Activated naive CD4-positive, alpha-beta T cell treated with anti-CD3 and anti-CD28 coated beads, Interleukin-2, amount 50 U/mL, for 24 hours (primary cell): ENCODE measurements at regions not wholly inside any gene's neighbourhood (a gene's known extent, or its start where the extent isn't known, plus 50 kb on each side); places are given as distances from the start of the nearest gene placed in this dataset.

ENCODE experiments used
- H3K27ac Mint-ChIP-seq: one replicate; pipeline ENCODE4 v1.8.0; 2021; ENCODE audit warnings: mild to moderate bottlenecking, mixed read lengths
- H3K27me3 Mint-ChIP-seq: one replicate; pipeline ENCODE4 v1.8.0; 2021; ENCODE audit warnings: mixed read lengths
- H3K36me3 Mint-ChIP-seq: one replicate; pipeline ENCODE4 v1.8.0; 2021; ENCODE audit warnings: mixed read lengths
- H3K4me1 Mint-ChIP-seq: one replicate; pipeline ENCODE4 v1.8.0; 2021; ENCODE audit warnings: mixed read lengths
- H3K4me3 Mint-ChIP-seq: one replicate; pipeline ENCODE4 v1.8.0; 2021; ENCODE audit warnings: mild to moderate bottlenecking, mixed read lengths
- H3K9me3 Mint-ChIP-seq: one replicate; pipeline ENCODE4 v1.8.0; 2021; ENCODE audit warnings: mixed read lengths

DNA sequence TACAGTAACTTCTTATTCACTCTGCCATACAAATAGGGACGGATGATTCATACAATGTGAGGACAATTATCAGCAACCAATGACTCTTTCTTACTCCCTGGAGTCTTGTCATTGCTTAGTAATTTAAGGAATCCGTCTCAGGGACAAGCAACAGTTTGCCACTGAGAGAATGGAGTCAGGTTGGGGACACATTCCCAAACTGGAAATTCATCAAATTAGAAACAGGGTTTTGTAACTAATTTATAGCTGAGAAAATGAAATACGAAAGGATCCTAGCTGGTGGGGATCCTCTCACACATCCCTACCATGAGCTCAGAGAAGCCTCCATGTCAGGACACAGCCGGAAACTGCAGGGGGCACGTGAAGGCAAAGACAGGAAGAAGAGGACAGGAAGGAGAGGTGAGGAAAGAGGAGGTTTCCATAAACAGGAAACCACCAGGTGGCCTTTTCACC, 50.4 kb upstream of the KDR start:
- Mint-ChIP-seq H3K36me3 (no peaks in the 10 kb centered on the region), H3K27me3 (peaks cover 6% of the 10 kb centered on the region), H3K27ac (no peak overlapping the region), H3K4me1 (no peaks in the 10 kb centered on the region), H3K9me3 (no peaks in the 10 kb centered on the region), H3K4me3 (no peak overlapping the region)

DNA sequence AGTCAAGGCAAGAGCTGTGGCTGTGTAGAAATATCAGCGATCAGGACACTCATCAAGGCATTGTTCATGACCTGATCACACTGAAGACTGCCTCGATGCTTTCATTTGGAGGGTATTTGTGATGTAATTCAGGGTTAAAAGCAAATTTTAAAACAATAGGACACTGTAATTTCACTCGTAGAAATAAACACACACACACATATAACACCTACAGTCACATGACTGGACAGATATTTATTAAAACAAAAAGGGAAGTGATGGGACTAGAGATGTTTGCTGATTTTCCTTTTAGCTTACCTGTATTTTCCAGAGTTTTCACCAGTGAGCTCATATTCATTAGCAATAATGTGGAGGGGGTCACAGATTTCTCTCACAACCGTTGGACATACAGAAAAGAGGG, 51.1 kb upstream of the KDR start:
- no peak overlapping the region for H3K27ac Mint-ChIP-seq
- H3K4me3 Mint-ChIP-seq = no peak overlapping the region
- H3K36me3 Mint-ChIP-seq = no peaks in the 10 kb centered on the region
- H3K27me3 Mint-ChIP-seq = peaks cover 6% of the 10 kb centered on the region
- H3K4me1 Mint-ChIP-seq = no peaks in the 10 kb centered on the region
- no peaks in the 10 kb centered on the region for H3K9me3 Mint-ChIP-seq

DNA sequence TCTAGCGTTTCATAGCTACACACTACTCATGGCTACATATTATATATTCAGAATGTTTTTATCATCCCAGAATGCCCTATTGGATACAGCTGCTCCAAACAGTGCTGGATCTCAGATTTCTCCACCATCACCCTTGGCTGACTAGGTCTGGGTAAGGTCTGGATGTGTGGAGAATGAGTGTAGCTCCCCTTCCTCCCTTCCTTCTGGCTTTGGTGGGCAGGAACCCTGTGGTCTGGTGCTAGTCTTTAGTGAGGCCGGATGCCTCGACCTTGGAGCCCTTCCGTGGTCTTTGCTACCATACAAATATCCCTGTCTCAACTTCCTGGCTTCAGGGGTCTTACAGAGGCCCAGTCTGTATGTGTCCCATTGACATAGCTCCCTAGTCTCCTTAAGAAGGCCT, 52.1 kb upstream of the KDR start:
- Mint-ChIP-seq H3K4me3 (no peak overlapping the region), H3K27me3 (peaks cover 6% of the 10 kb centered on the region), H3K27ac (no peak overlapping the region), H3K9me3 (no peaks in the 10 kb centered on the region), H3K4me1 (no peaks in the 10 kb centered on the region), H3K36me3 (no peaks in the 10 kb centered on the region)

DNA sequence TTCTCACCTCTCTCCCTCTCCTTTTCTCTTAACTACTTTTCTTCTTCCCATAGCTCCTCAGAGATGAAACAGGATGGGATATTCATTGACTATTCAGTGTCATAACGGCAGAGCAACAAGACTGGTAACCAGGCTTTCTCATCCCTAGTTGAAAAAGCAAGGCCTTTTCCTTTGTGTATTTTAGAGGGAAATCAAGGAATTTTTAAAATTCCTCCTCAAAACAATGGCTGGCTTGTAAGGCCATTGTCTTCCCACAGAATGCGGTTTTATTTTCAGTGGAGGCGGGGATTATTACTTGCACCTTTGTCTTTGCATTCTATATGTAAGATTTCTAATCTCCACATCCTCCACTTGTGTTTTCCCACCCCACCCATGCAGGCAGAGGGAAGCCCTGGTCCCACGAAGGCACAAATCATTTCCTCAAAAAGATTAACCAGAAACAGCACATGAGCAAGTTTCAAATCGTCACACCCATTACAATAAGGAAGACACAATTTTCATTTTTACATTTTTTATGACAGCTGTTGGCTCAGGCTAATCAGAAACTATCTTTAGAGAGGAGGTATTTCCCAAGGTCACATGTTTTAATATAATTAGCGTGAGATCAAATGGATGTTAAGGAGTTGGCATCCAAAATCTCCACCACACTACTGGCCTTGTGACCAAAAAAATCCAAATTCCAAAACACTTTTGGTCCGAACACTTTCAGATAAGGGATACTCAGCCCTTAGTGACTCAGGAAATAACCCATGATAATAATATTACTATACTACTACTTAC, 53.0 kb upstream of the KDR start:
- no peak overlapping the region for H3K27ac Mint-ChIP-seq
- no peaks in the 10 kb centered on the region for H3K9me3 Mint-ChIP-seq
- H3K4me3 Mint-ChIP-seq = no peak overlapping the region
- no peaks in the 10 kb centered on the region for H3K4me1 Mint-ChIP-seq
- H3K36me3 Mint-ChIP-seq = no peaks in the 10 kb centered on the region
- H3K27me3 Mint-ChIP-seq = peaks cover 1% of the 10 kb centered on the region

DNA sequence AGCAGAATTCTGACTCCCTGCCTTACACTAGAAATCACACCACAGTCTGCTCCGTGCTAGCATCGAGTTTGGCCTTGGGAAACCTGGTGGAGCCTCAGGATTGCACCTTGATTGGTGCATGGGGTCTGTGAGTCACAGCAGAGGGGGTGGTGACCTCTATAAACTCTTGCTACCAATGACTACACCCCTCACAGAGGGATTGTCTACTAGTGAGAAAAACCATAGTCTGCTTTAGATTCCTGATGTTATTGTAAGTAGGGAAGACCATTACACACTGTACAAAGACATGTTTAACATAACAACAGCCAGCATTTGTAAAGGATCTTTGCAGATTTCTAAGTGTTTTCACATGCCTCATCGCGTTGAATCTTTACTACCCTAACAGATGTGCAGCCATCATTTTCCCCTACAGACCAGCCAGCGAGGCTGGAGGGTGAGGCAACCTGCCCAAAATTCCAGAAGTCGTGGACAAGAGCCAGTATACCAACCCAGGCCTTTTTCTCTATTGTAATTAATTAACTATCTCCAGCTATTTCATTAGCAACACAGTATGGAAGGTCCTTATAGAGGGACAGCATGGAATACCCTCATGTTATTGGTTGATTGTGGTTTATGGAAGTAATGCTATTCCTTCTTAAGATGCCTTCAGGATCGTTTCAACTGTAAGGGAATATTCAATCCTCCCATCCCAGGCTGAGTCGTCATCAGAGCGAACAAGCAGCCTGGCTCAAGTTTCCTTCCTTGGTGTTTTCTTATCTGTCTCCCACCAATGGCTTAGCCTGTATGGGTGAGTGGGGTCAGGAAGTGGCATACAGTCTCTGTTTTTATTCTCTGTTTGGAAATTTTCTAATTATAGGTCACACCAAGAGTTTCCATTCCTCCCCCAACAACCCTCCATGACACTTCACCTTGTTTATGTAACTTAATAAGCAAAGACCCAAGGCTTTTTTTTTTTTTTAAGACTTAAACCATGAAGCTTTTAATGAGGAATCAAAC, 55.9 kb upstream of the KDR start:
- Mint-ChIP-seq H3K9me3 (no peaks in the 10 kb centered on the region), H3K4me1 (no peaks in the 10 kb centered on the region), H3K4me3 (no peak overlapping the region), H3K27me3 (peaks cover 5% of the 10 kb centered on the region), H3K27ac (no peak overlapping the region), H3K36me3 (no peaks in the 10 kb centered on the region)

DNA sequence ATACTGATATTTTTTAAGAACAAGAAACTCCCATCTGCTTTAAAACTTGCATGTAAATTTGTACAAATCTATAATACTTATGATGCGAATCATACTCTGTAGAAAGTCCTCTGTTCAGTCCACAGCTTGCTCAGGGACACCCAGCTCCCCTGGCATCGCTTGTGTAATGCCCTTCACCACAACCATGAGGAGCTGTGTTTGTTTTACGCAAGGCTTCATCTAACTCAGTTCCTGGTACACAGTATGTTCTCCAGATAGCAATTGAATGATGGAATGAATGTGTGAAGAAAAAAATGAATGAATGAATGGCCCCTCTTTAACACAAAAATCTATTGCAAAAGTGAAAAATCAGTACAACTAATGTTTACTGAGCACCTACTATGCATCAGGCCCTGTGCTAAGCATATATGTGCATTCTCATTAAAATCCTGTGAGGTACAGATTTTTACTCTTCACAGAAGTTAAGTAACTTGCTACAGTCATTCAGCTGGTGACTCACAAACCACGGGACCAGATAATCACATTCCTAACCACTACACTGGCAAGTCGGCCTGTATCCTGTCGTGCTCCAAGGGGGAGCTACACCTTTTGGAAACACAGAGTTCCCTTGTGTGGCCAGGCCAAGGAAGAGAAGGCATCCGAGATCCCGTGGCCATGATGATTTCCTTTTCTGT, 58.7 kb upstream of the KDR start:
- Mint-ChIP-seq H3K27me3 (peaks cover 7% of the 10 kb centered on the region), H3K27ac (no peak overlapping the region), H3K36me3 (no peaks in the 10 kb centered on the region), H3K4me3 (no peak overlapping the region), H3K4me1 (no peaks in the 10 kb centered on the region), H3K9me3 (no peaks in the 10 kb centered on the region)

DNA sequence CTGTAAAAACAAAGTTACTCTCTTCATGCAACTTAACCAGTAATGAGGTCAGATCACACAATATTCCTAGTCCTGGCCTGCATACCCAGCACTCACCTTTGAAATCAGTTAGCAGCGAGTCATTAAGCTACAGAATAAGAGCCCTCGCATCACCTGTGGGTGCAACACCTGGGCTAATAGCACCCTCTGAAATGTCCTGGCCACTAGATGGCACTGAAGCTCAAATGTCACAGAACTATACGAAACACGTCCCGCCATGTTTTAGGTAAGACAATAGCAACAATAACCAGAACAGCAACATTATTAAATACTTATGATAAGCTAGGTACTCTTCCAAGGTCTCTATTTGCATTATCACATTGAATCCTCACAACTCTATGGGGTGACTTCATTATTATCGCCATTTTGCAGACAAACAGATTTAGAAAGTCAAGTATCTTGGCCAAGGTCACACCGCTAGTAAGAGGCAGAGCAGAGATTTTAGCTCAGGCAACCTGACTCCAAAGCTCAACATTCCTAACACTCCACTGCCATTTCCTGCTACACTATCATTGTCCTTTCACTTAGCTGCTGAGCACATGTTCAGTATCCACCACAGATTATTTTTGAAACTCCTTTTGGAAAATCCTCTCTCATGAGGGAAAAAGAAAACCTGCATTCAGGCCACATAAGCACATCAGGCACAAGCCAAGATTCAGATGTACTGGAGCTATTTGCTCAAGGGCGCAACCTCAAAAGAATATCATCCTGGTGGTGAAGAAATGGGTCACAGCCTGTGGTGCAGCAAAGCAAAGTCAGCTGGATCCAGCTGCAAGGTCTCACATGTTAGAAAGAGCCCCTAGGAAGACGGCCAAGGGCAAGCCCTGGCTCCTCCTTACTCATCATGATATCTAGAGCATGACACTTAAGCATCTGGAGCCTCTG, 59.5 kb upstream of the KDR start:
- H3K4me1 Mint-ChIP-seq = no peaks in the 10 kb centered on the region
- H3K36me3 Mint-ChIP-seq = no peaks in the 10 kb centered on the region
- peaks cover 10% of the 10 kb centered on the region for H3K27me3 Mint-ChIP-seq
- no peak overlapping the region for H3K27ac Mint-ChIP-seq
- H3K9me3 Mint-ChIP-seq = no peaks in the 10 kb centered on the region
- H3K4me3 Mint-ChIP-seq = no peak overlapping the region

DNA sequence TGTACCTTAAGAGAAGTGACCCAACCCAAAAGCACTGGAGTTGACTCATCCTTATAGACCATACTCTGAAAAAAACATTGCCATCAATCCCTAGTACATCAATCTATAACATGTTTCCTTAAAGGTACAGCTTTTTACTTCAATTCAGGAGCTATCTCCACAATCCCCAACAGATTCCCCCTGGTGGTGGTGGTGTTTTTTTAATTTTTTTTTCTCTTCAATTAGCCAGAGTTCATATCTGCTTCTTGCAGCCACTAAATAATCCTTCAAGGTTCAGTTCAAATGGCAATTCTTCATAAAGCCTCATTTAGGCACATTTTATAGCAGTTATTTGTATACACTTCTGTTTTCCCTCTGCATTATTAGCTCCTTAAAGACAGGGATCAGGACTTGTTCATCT, 60.7 kb upstream of the KDR start:
- no peak overlapping the region for H3K27ac Mint-ChIP-seq
- peaks cover 10% of the 10 kb centered on the region for H3K27me3 Mint-ChIP-seq
- H3K4me3 Mint-ChIP-seq = no peak overlapping the region
- H3K36me3 Mint-ChIP-seq = no peaks in the 10 kb centered on the region
- H3K9me3 Mint-ChIP-seq = no peaks in the 10 kb centered on the region
- no peaks in the 10 kb centered on the region for H3K4me1 Mint-ChIP-seq

DNA sequence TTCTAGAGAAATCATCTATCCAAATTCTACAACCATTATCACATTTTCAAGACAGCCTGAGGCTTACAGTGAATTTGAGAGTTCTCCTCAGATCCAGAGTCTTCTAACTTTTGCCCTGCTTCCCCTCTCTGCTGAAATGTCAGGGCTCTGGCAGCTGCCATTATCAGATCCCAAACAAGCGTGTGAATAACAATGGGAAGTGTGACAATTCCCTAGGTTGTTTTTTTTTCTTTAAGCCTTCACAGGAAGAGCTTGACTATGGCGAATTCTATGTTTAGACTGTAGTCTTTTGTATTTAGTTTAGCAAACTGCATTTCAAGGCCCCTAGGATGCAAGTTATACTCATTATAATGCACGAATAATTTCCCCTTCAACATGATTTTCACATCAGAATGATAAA, 61.3 kb upstream of the KDR start:
- no peaks in the 10 kb centered on the region for H3K9me3 Mint-ChIP-seq
- H3K27me3 Mint-ChIP-seq = peaks cover 10% of the 10 kb centered on the region
- no peaks in the 10 kb centered on the region for H3K36me3 Mint-ChIP-seq
- no peaks in the 10 kb centered on the region for H3K4me1 Mint-ChIP-seq
- no peak overlapping the region for H3K4me3 Mint-ChIP-seq
- H3K27ac Mint-ChIP-seq = no peak overlapping the region

DNA sequence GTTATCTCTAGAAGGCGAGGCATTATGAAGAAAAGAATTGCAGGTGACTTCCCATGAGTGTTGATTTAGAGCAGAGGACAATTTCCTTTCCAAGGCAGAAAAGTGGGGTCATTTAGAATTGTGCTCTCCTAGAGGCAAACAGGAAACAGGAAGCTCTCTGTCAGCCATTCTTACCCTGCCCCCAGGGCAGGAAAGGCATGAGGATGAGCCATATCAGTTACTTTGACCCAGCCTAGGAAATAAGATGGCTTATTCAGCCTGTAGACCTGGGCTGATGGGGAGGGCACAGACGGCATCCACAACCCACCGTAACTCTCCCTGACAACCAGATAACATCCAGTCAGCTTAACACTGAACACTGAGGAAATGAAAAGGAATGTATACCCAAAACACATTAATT, 88.8 kb upstream of the KDR start:
- Mint-ChIP-seq H3K9me3 (no peaks in the 10 kb centered on the region), H3K4me1 (no peaks in the 10 kb centered on the region), H3K4me3 (no peak overlapping the region), H3K27ac (no peak overlapping the region), H3K27me3 (peaks cover 6% of the 10 kb centered on the region), H3K36me3 (no peaks in the 10 kb centered on the region)

DNA sequence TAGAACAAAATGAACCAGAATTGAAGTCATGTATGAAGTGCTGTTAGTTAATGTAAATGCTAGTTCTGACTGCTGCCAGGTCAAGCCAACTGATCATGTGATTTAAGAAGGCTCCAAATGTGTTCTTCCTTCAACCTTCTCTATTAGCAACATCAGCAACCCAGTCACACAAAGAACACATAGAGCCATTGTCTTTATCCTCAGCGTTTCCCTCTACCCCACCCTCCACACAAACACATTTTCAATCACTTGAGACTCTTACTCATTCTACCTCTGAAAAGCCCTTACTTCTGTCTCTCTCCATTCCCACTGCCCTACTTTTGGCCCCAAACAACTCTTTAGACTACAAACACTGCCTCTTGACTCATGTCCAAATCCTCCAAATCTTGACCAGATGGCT, 89.7 kb upstream of the KDR start:
- Mint-ChIP-seq H3K9me3 (no peaks in the 10 kb centered on the region), H3K4me1 (no peaks in the 10 kb centered on the region), H3K4me3 (no peak overlapping the region), H3K36me3 (no peaks in the 10 kb centered on the region), H3K27me3 (peaks cover 6% of the 10 kb centered on the region), H3K27ac (no peak overlapping the region)

DNA sequence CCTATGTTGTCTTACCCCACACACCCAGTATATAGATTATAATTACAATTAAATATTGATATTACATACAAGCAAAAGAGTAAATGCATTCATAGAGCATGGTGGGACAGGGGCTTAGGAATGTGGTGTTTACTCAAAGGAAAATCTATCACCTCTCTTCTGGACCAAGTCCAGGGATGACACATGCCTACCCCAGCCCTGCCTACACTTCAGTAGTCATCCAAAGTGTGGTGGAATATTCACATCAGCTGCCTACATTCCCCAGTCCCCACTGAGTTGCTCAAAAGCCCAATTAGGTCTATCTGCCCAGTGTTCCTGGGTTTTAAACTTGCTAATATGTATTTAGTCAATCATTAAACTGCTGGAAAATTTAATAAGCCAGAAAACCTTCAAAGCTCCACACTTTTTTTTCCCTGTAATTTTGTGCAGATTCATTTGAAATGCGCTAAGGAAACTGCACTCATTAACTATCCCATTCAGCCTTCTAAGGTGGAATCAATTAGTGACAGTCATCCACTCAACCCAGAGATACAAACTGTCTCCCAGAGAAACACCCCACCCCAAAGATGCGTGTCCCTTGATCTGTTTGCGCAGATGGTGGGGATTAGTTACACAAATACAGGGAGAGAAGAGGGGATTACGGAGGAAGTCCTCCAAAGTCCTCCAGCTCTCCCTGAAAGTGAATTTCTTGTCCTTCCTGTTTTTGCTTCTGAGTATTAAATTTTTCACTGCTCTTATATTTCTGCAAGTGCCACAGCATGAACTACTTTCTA, 91.7 kb upstream of the KDR start:
- H3K27me3 Mint-ChIP-seq = peaks cover 6% of the 10 kb centered on the region
- H3K4me1 Mint-ChIP-seq = no peaks in the 10 kb centered on the region
- H3K27ac Mint-ChIP-seq = no peak overlapping the region
- H3K4me3 Mint-ChIP-seq = no peak overlapping the region
- no peaks in the 10 kb centered on the region for H3K9me3 Mint-ChIP-seq
- H3K36me3 Mint-ChIP-seq = no peaks in the 10 kb centered on the region

DNA sequence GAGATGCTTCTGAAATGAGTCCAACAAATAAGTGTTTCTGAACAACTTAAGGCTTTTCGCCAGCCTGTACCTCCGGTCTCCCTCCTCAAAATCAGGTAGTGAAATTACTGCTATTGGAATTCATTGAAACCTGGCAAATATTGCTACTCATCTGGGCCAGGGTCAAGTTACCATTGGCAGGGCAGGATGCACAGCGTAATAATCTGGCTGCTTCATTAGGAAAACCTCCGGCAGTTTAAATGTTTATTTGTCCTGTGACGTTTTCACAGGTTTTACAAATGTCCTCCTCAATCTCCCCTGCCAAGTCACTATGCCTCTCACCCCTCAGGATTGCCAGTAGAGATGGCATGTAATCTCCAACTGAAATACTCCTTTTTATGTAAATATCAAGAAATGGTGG, 92.6 kb upstream of the KDR start:
- no peaks in the 10 kb centered on the region for H3K9me3 Mint-ChIP-seq

DNA sequence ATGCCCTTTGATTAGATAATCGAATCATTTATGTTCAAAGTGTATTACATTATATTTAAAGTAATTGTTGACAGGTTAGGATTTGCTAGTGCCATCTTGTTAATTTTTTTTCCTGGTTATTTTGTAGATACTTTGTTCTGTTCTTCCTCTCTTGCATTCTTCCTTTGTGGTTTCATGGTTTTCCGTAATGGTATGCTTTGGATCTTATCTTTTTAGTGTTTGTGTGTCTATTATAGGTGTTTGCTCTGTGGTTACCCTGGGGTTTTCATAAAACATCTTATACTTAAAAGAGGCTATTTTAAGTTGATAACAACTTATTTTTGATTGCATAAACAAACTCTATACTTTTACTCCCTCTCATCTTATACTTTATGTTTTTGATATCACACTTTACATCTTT, 108.2 kb upstream of the SRD5A3 start:
- Mint-ChIP-seq H3K27me3 (peaks cover 7% of the 10 kb centered on the region), H3K27ac (no peak overlapping the region), H3K9me3 (peaks cover 13% of the 10 kb centered on the region), H3K4me1 (no peaks in the 10 kb centered on the region), H3K36me3 (peaks cover 4% of the 10 kb centered on the region), H3K4me3 (no peak overlapping the region)

More for the DNA sequence above, 92.6 kb upstream of the KDR start:
- H3K4me3 Mint-ChIP-seq = no peak overlapping the region
- no peak overlapping the region for H3K27ac Mint-ChIP-seq
- no peaks in the 10 kb centered on the region for H3K36me3 Mint-ChIP-seq
- H3K27me3 Mint-ChIP-seq = peaks cover 6% of the 10 kb centered on the region
- no peaks in the 10 kb centered on the region for H3K4me1 Mint-ChIP-seq
